ENCODE measurements at regions not wholly inside any gene's neighbourhood (a gene's known extent, or its start where the extent isn't known, plus 50 kb on each side); places are given as distances from the start of the nearest gene placed in this dataset.

- TF ChIP-seq ZNF776 (tag by site-specific recombination; IDR thresholded peaks at IDR 0.05; ENCODE audit: borderline replicate concordance), result no peak
- no peak for TF ChIP-seq ZNF521 (tag by site-specific recombination; IDR thresholded peaks at IDR 0.05)
Observed at GRCh38 chr4:13184199-13184598, 299.9 kb downstream of the RAB28 start.
